Smooth muscle cell of the brain vasculature (primary cell): ENCODE measurements at regions not wholly inside any gene's neighbourhood (a gene's known extent, or its start where the extent isn't known, plus 50 kb on each side); places are given as distances from the start of the nearest gene placed in this dataset.

Experiments used
- DNase-seq: peaks from one replicate; pipeline ENCODE4 v3.0.0-alpha.2; 2012; ENCODE audit warnings: low read depth, low spot score

- DNase-seq, result no peak
Measured at GRCh38 chr3:159788291-159788690, 200.3 kb upstream of the IL12A start.

GRCh38 chr3:159789017-159789416 is 199.6 kb upstream of the IL12A start:
- no peak for DNase-seq

- no peak for DNase-seq
Measured at GRCh38 chr3:159789742-159790635, 198.6 kb upstream of the IL12A start.

GRCh38 chr3:159791336-159791735 is 197.3 kb upstream of the IL12A start:
- no peak for DNase-seq

GRCh38 chr3:159792070-159792469 is 196.6 kb upstream of the IL12A start:
- no peak for DNase-seq

- no peak for DNase-seq
Measured at GRCh38 chr3:159795042-159795441, 193.6 kb upstream of the IL12A start.

GRCh38 chr3:159795681-159796175 is 192.9 kb upstream of the IL12A start:
- DNase-seq, result no peak

GRCh38 chr3:159796226-159796625 is 192.4 kb upstream of the IL12A start:
- no peak for DNase-seq

- no peak for DNase-seq
Measured at GRCh38 chr3:159796744-159797143, 191.9 kb upstream of the IL12A start.

- DNase-seq, result no peak
Measured at GRCh38 chr3:159797771-159798170, 190.9 kb upstream of the IL12A start.

- no peak for DNase-seq
Measured at GRCh38 chr3:159798951-159799350, 189.7 kb upstream of the IL12A start.

- DNase-seq, result no peak
Measured at GRCh38 chr3:159800434-159801155, 188.0 kb upstream of the IL12A start.

- no peak for DNase-seq
Measured at GRCh38 chr3:159802864-159803263, 185.8 kb upstream of the IL12A start.

- no peak for DNase-seq
Measured at GRCh38 chr3:159803459-159803858, 185.2 kb upstream of the IL12A start.

- peak; percentile 71 for DNase-seq
Measured at GRCh38 chr3:159804726-159805410, 183.8 kb upstream of the IL12A start.

- DNase-seq, result no peak
Measured at GRCh38 chr3:159805411-159805772, 183.2 kb upstream of the IL12A start.

GRCh38 chr3:159806412-159806811 is 182.2 kb upstream of the IL12A start:
- no peak for DNase-seq

- DNase-seq, result no peak
Measured at GRCh38 chr3:159807137-159808040, 181.2 kb upstream of the IL12A start.

GRCh38 chr3:159813822-159814531 is 174.7 kb upstream of the IL12A start:
- DNase-seq, result no peak

- DNase-seq, result no peak
Measured at GRCh38 chr3:159816512-159816911, 172.1 kb upstream of the IL12A start.

GRCh38 chr3:159817126-159817525 is 171.5 kb upstream of the IL12A start:
- no peak for DNase-seq
